ENCODE measurements at regions not wholly inside any gene's neighbourhood (a gene's known extent, or its start where the extent isn't known, plus 50 kb on each side); places are given as distances from the start of the nearest gene placed in this dataset.

DNA sequence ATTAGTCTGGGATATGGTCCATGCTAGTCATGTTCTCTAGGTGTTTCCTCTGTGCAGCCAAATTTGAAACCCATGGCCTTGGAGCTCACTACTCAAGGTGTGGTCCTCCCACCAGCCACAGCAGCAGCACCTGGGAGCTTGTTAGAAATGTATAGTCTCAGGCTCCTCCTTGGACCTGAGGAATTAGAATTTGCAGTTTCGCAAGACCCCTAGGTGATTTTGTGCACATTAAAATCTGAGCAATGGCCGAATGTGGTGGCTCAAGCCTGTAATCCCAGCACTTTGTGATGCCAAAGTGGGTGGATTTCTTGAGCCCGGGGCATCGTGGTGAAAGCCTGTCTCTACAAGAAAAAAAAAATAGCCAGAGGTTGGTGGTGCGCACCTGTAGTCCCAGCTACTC, 72.3 kb upstream of the NEK6 start:
- TF ChIP-seq CTCF (conservative IDR thresholded peaks at IDR 0.05; ENCODE audit: low read length) (no peak), EZH2phosphoT487 (IDR thresholded peaks at IDR 0.05; ENCODE audit: borderline replicate concordance) (no peak)
